ENCODE measurements at regions not wholly inside any gene's neighbourhood (a gene's known extent, or its start where the extent isn't known, plus 50 kb on each side); places are given as distances from the start of the nearest gene placed in this dataset.
"Not testable (repeated sequence)": the region's sequence is repeated elsewhere in the genome, so short reads cannot be mapped to it uniquely, and the experiment has no call there.

- not testable (repeated sequence) for TF ChIP-seq CTCF (conservative IDR thresholded peaks at IDR 0.05; ENCODE audit: low read depth, low read length); MAFK (IDR thresholded peaks at IDR 0.05; ENCODE audit: low read depth, low read length); CEBPB (IDR thresholded peaks at IDR 0.05; ENCODE audit: low read depth, low read length); MXI1 (IDR thresholded peaks at IDR 0.05; ENCODE audit: borderline replicate concordance, low read depth, low read length); NFE2L2 (IDR thresholded peaks at IDR 0.05; ENCODE audit: low read depth, low read length); USF2 (IDR thresholded peaks at IDR 0.05; ENCODE audit: low read depth, low read length); POLR2A (IDR thresholded peaks at IDR 0.05; ENCODE audit: low read depth, low read length); BHLHE40 (IDR thresholded peaks at IDR 0.05; ENCODE audit: low read depth, low read length); MAZ (IDR thresholded peaks at IDR 0.05; ENCODE audit: borderline replicate concordance, low read depth, low read length); RFX5 (IDR thresholded peaks at IDR 0.05; ENCODE audit: low read depth, low read length); RCOR1 (IDR thresholded peaks at IDR 0.05; ENCODE audit: insufficient replicate concordance, low read length)
Observed at GRCh38 chr2:91657193-91657592, 2965.7 kb downstream of the RPIA start.

All from IMR-90 (cell line).